Type B pancreatic cell (in vitro differentiated cells): ENCODE measurements at regions not wholly inside any gene's neighbourhood (a gene's known extent, or its start where the extent isn't known, plus 50 kb on each side); places are given as distances from the start of the nearest gene placed in this dataset.

Source experiments
- DNase-seq: peaks from one replicate; pipeline ENCODE4 v3.0.0; 2021; ENCODE audit warnings: mixed read lengths; ENCODE audit not compliant: unreplicated experiment; ENCODE audit errors: extremely low spot score
- H3K27ac Mint-ChIP-seq: 2 replicates; pipeline ENCODE4 v1.8.0; 2021; ENCODE audit warnings: mild to moderate bottlenecking, mixed read lengths
- H3K27me3 Mint-ChIP-seq: 2 replicates; pipeline ENCODE4 v1.8.0; 2021; ENCODE audit warnings: mixed read lengths
- H3K36me3 Mint-ChIP-seq: 2 replicates; pipeline ENCODE4 v1.8.0; 2021; ENCODE audit warnings: mixed read lengths
- H3K4me1 Mint-ChIP-seq: one replicate; pipeline ENCODE4 v1.8.0; 2021; ENCODE audit warnings: mixed read lengths; ENCODE audit not compliant: unreplicated experiment
- H3K4me3 Mint-ChIP-seq: 2 replicates; pipeline ENCODE4 v1.8.0; 2021; ENCODE audit warnings: mild to moderate bottlenecking, mixed read lengths
- H3K9me3 Mint-ChIP-seq: 2 replicates; pipeline ENCODE4 v1.8.0; 2021; ENCODE audit warnings: mixed read lengths
- TF ChIP-seq, protein P1 (sequence below): fragments of 200-600 bp; sonication (generic); conservative IDR thresholded peaks from 2 replicates; pipeline ENCODE4 v1.5.0; 2021; ENCODE audit warnings: antibody characterized with exemption, mild to moderate bottlenecking

- peaks cover 28% of the 10 kb centered on the region for H3K27me3 Mint-ChIP-seq
- no peak overlapping the region for H3K27ac Mint-ChIP-seq
- DNase-seq = no peak
- no peaks in the 10 kb centered on the region for H3K9me3 Mint-ChIP-seq
- H3K36me3 Mint-ChIP-seq = no peaks in the 10 kb centered on the region
- H3K4me3 Mint-ChIP-seq = no peak overlapping the region
- TF ChIP-seq, protein P1, sequence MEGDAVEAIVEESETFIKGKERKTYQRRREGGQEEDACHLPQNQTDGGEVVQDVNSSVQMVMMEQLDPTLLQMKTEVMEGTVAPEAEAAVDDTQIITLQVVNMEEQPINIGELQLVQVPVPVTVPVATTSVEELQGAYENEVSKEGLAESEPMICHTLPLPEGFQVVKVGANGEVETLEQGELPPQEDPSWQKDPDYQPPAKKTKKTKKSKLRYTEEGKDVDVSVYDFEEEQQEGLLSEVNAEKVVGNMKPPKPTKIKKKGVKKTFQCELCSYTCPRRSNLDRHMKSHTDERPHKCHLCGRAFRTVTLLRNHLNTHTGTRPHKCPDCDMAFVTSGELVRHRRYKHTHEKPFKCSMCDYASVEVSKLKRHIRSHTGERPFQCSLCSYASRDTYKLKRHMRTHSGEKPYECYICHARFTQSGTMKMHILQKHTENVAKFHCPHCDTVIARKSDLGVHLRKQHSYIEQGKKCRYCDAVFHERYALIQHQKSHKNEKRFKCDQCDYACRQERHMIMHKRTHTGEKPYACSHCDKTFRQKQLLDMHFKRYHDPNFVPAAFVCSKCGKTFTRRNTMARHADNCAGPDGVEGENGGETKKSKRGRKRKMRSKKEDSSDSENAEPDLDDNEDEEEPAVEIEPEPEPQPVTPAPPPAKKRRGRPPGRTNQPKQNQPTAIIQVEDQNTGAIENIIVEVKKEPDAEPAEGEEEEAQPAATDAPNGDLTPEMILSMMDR = no peak
- H3K4me1 Mint-ChIP-seq = no peaks in the 10 kb centered on the region
Measured at GRCh38 chr16:55233464-55233863, 90.5 kb upstream of the IRX6 start.

DNA sequence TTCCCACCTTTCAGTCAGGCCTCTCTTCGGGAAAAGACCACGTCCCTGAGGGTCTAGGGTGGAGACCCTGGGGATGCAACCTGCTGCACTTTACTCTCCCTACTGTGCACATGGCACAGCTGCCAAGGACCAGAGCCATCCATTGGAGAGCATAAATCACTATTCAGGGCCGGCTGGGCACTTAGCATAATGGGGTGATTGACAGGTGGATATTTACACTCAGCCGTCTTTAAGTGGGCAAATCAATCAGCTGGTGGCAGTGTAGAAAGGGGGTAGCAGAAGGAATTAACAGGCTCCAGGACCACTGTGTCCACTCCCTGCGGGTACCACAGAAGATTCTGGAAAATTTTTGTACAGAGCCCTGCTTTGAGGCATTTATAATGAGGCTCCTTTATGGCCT lies 87.3 kb upstream of the IRX6 start:
- Mint-ChIP-seq H3K9me3 (no peaks in the 10 kb centered on the region), H3K4me3 (no peak overlapping the region), H3K4me1 (no peaks in the 10 kb centered on the region), H3K27me3 (peaks cover 46% of the 10 kb centered on the region), H3K36me3 (no peaks in the 10 kb centered on the region), H3K27ac (no peak overlapping the region)
- no peak for DNase-seq
- TF ChIP-seq, protein P1 = no peak

DNA sequence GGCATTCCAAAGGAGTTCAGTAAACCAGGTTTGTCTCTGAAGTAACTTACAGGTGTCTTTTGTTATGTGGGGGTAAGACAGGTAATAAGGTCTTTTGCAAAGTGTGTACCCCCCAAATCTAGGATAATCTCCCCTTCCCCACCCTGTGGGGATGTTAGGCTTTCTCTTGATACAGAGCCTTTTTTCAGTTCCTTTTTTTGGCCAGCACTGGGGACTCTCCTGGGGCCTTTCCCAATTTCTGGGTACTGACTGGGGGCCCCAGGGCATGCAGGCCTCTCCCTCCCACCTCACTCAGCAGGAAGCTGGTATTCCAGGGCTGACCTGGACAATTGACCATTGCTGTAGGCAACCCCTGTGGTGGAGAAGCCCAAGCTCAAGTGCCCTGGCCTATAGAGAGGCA lies 84.3 kb upstream of the IRX6 start:
- TF ChIP-seq, protein P1 = no peak
- no peaks in the 10 kb centered on the region for H3K4me1 Mint-ChIP-seq
- no peak overlapping the region for H3K27ac Mint-ChIP-seq
- no peaks in the 10 kb centered on the region for H3K36me3 Mint-ChIP-seq
- peaks cover 59% of the 10 kb centered on the region for H3K27me3 Mint-ChIP-seq
- DNase-seq = no peak
- H3K9me3 Mint-ChIP-seq = no peaks in the 10 kb centered on the region
- no peak overlapping the region for H3K4me3 Mint-ChIP-seq

DNA sequence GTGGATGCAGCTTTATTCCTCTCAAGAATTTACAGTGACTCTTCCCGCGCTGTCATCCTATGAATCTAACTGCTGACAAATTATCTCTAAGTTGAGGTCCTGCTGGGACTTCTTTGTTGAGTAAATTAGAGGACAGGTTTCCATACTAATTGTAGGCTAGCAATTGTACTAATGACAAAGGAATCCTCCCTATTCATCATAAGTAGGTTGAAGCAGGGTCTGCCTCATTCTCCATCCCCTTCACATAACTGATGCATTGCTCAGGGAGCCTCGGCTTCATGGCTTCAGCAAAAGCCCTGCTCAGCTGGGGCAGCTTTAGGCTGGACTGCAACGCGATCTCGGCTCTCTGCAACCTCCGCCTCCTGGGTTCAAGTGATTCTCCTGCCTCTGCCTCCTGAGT lies 83.1 kb upstream of the IRX6 start:
- Mint-ChIP-seq H3K9me3 (no peaks in the 10 kb centered on the region), H3K27ac (no peak overlapping the region), H3K36me3 (no peaks in the 10 kb centered on the region), H3K4me1 (no peaks in the 10 kb centered on the region), H3K4me3 (no peak overlapping the region), H3K27me3 (peaks cover 59% of the 10 kb centered on the region)
- TF ChIP-seq, protein P1 = no peak
- DNase-seq = no peak

- peaks cover 47% of the 10 kb centered on the region for H3K27me3 Mint-ChIP-seq
- H3K9me3 Mint-ChIP-seq = no peaks in the 10 kb centered on the region
- TF ChIP-seq, protein P1 = no peak
- H3K36me3 Mint-ChIP-seq = no peaks in the 10 kb centered on the region
- no peak for DNase-seq
- H3K27ac Mint-ChIP-seq = no peak overlapping the region
- no peaks in the 10 kb centered on the region for H3K4me1 Mint-ChIP-seq
- no peak overlapping the region for H3K4me3 Mint-ChIP-seq
Measured at GRCh38 chr16:55242667-55243066, 81.3 kb upstream of the IRX6 start.

DNA sequence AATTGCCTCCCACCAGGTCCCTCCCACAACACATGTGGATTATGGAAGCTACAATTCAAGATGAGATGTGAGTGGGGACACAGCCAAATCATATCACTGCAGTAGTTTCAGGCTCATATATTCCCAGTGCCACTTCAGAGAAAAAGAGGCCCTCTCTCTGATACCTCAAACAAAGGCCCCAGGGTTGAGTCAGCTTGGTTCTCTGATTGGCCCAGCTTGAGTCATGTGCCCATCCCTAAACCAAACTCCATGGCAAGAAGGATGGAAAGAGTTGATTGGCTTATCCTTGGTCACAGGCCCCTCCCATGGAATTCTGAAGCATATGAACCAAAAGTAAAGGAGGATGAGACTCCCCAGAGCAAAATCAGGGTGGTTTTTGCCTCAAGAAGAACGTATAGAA lies 75.9 kb upstream of the IRX6 start:
- Mint-ChIP-seq H3K27me3 (peaks cover 19% of the 10 kb centered on the region), H3K36me3 (no peaks in the 10 kb centered on the region), H3K4me3 (no peak overlapping the region), H3K4me1 (no peaks in the 10 kb centered on the region), H3K9me3 (no peaks in the 10 kb centered on the region), H3K27ac (no peak overlapping the region)
- no peak for DNase-seq
- TF ChIP-seq, protein P1 = no peak
